ENCODE measurements at regions not wholly inside any gene's neighbourhood (a gene's known extent, or its start where the extent isn't known, plus 50 kb on each side); places are given as distances from the start of the nearest gene placed in this dataset.

DNA sequence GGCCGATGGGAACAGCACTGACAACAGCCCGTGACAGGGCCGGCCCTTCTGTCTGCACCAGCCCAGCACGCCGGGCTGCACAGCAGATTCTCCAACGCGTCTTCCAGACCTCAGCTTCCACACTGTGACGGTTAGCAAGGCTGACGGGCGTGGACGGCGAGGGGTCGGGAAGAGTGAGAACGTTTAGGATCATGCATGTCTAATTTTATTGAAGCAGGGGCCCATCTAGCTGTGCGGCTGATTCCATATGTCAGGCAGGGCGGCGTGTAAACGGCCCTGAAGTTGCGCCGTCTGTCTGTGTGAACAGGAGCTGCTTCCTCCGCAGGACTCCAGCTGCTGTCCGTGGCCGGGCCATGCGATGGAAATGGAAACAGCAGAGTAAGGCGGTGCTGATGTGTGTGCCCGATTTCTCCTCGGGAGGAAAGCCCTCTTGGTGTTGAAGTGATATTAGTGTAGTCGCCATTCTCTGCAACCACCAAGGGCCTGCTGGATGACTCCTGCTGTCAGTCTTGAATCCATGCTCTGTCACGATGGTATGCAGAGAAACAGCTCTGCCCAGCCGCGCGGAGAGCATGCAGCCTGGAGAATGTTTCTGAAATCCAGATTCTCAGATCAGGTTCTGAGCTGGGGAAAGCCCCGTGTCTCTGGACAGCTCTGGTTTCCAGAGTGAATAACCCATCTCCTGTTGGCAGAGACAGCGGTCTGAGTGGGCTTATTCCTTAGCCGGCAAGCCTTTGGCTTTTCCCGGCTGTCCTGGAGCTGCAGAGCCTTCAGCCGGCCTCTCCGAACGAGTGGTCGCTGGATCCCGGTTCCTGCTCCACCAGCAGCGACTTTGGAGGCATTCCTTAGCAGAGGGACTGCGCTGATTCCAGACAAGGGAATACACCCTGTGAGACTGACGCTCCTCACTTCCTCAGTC, 158.1 kb upstream of the UBE3A start:
- no peak for TF ChIP-seq CTCF (IDR thresholded peaks at IDR 0.05)
- no peak for TF ChIP-seq EZH2 (IDR thresholded peaks at IDR 0.05; ENCODE audit: borderline replicate concordance, insufficient read depth, low read depth, low read length, poor library complexity, severe bottlenecking)
